GM23338 (cell line): ENCODE measurements at regions not wholly inside any gene's neighbourhood (a gene's known extent, or its start where the extent isn't known, plus 50 kb on each side); places are given as distances from the start of the nearest gene placed in this dataset.

Experiments used
- ATAC-seq: fragments of 200-7000 bp; cut with Tn5 transposase; 3 replicates; pipeline ENCODE4 v1.9.1; 2020
- DNase-seq: peaks from one replicate; pipeline ENCODE4 v3.0.0-alpha.2; 2015; ENCODE audit warnings: low spot score
- H2AFZ ChIP-seq: fragments of 200-600 bp; sonication (generic); 2 replicates; pipeline ENCODE4 v1.8.0; 2016; ENCODE audit warnings: antibody characterized with exemption, mild to moderate bottlenecking, moderate library complexity
- H3F3A ChIP-seq: fragments of 200-600 bp; sonication (generic); replicated peaks from 2 replicates; pipeline ENCODE4 v1.8.0; 2017; ENCODE audit warnings: antibody characterized with exemption, mixed run types, low read depth
- H3K27ac ChIP-seq: fragments of 200-600 bp; sonication (generic); 2 replicates; pipeline ENCODE4 v1.6.1; 2016; ENCODE audit warnings: low read depth
- H3K27me3 ChIP-seq: fragments of 200-600 bp; sonication (generic); 2 replicates; pipeline ENCODE4 v1.8.0; 2016; ENCODE audit warnings: mild to moderate bottlenecking, mixed run types, moderate library complexity; ENCODE audit not compliant: insufficient read depth
- H3K36me3 ChIP-seq: fragments of 200-600 bp; sonication (generic); 2 replicates; pipeline ENCODE4 v1.8.0; 2016; ENCODE audit warnings: mild to moderate bottlenecking; ENCODE audit not compliant: insufficient read depth
- H3K4me1 ChIP-seq: fragments of 200-600 bp; sonication (generic); 2 replicates; pipeline ENCODE4 v1.8.0; 2016; ENCODE audit warnings: mild to moderate bottlenecking, moderate library complexity; ENCODE audit not compliant: insufficient read depth
- H3K4me2 ChIP-seq: fragments of 200-600 bp; sonication (generic); 2 replicates; pipeline ENCODE4 v1.7.1; 2017; ENCODE audit warnings: mixed run types
- H3K4me3 ChIP-seq: fragments of 200-600 bp; sonication (generic); 2 replicates; pipeline ENCODE4 v1.6.1; 2016; ENCODE audit warnings: mixed run types
- H3K79me2 ChIP-seq: fragments of 200-600 bp; sonication (generic); replicated peaks from 2 replicates; pipeline ENCODE4 v1.8.0; 2017; ENCODE audit warnings: mild to moderate bottlenecking; ENCODE audit not compliant: insufficient read depth
- H3K9me2 ChIP-seq: fragments of 200-600 bp; sonication (generic); 2 replicates; pipeline ENCODE4 v1.8.0; 2017; ENCODE audit not compliant: insufficient read depth
- H4K20me1 ChIP-seq: fragments of 200-600 bp; sonication (generic); replicated peaks from 2 replicates; pipeline ENCODE4 v1.8.0; 2017; ENCODE audit warnings: mild to moderate bottlenecking; ENCODE audit not compliant: insufficient read depth
- H3K27ac Mint-ChIP-seq: 2 replicates; pipeline ENCODE4 v1.8.0; 2020; ENCODE audit warnings: inconsistent platforms, mild to moderate bottlenecking, moderate library complexity, mixed read lengths
- H3K27me3 Mint-ChIP-seq: 3 replicates; pipeline ENCODE4 v1.8.0; 2022; ENCODE audit warnings: low read depth, mild to moderate bottlenecking, moderate library complexity, mixed read lengths, inconsistent platforms; ENCODE audit not compliant: insufficient read depth, poor library complexity
- H3K36me3 Mint-ChIP-seq: 3 replicates; pipeline ENCODE4 v1.8.0; 2021; ENCODE audit warnings: low read depth, mild to moderate bottlenecking, inconsistent platforms, moderate library complexity, mixed read lengths
- H3K4me1 Mint-ChIP-seq: 3 replicates; pipeline ENCODE4 v1.8.0; 2020; ENCODE audit warnings: mild to moderate bottlenecking, inconsistent platforms, mixed read lengths
- H3K4me3 Mint-ChIP-seq: 3 replicates; pipeline ENCODE4 v1.8.0; 2021; ENCODE audit warnings: moderate library complexity, mild to moderate bottlenecking, inconsistent platforms, mixed read lengths
- H3K9me3 Mint-ChIP-seq: 3 replicates; pipeline ENCODE4 v1.8.0; 2020; ENCODE audit warnings: moderate library complexity, mild to moderate bottlenecking, inconsistent platforms, mixed read lengths
- CREB1 ChIP-seq: fragments of 250-450 bp; sonication (Bioruptor Pico); IDR thresholded peaks from 2 replicates; pipeline ENCODE4 v1.5.0; 2020; ENCODE audit warnings: low read depth, mild to moderate bottlenecking, moderate library complexity
- CTCF ChIP-seq, 2 experiments: fragments of 200-600 bp in 1 of 2; sonication (generic) in 1 of 2; conservative IDR thresholded peaks; 2 replicates each; pipeline versions ENCODE4 v1.5.1 to v1.6.1; 2016 to 2017; ENCODE audit warnings: antibody characterized with exemption in 2 of 2, low read depth in 2 of 2, mild to moderate bottlenecking in 2 of 2, moderate library complexity in 1 of 2
- EZH2 ChIP-seq: fragments of 200-600 bp; sonication (generic); IDR thresholded peaks from one replicate; pipeline ENCODE4 v1.8.0; 2017; ENCODE audit warnings: antibody characterized with exemption, mild to moderate bottlenecking, low read depth; ENCODE audit not compliant: unreplicated experiment
- EZH2phosphoT487 ChIP-seq: fragments of 200-600 bp; sonication (generic); IDR thresholded peaks from one replicate; pipeline ENCODE4 v1.8.1; 2018; ENCODE audit warnings: antibody characterized with exemption; ENCODE audit not compliant: unreplicated experiment
- JUNB ChIP-seq: IDR thresholded peaks from one replicate; pipeline ENCODE4 v1.6.1; 2016; ENCODE audit warnings: antibody characterized with exemption; ENCODE audit not compliant: unreplicated experiment
- NANOG ChIP-seq: IDR thresholded peaks from 2 replicates; pipeline ENCODE4 v1.6.1; 2016; ENCODE audit warnings: antibody characterized with exemption, borderline replicate concordance
- POLR2AphosphoS5 ChIP-seq: IDR thresholded peaks from 2 replicates; pipeline ENCODE4 v1.6.1; 2016; ENCODE audit warnings: antibody characterized with exemption, low read depth
- ZNF114 ChIP-seq: fragments of 250-450 bp; sonication (Bioruptor Pico); IDR thresholded peaks from 2 replicates; pipeline ENCODE4 v1.5.0; 2020; ENCODE audit warnings: mild to moderate bottlenecking, moderate library complexity
- ZNF462 ChIP-seq: fragments of 250-450 bp; sonication (Bioruptor Pico); IDR thresholded peaks from 2 replicates; pipeline ENCODE4 v1.5.0; 2020; ENCODE audit warnings: mild to moderate bottlenecking, moderate library complexity

DNA sequence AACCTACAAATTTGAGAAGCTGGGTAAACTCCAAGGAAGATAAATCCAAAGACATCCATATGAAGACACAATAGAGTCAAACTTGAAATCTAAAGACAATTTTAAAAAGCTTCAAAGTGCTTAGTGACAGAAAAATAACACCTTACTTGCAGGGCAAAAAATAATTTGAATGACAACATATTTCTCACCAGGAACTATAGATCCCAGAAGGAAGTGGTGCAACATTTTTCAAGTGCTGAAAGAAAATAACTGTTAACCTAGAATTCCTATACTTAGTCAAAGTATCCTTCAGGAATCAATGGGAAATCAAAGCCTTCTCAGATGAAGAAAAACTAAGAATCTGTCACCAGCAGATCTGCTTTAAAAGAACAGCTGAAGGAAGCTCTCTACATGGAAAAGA is 184.4 kb downstream of the HLX start:
- H3K4me3 ChIP-seq, result no peak overlapping the region
- no peaks in the 10 kb centered on the region for H3K4me1 ChIP-seq
- H3K27me3 ChIP-seq, result no peaks in the 10 kb centered on the region
- TF ChIP-seq NANOG, result no peak
- TF ChIP-seq JUNB, result no peak
- no peak for TF ChIP-seq ZNF462
- H3K4me3 Mint-ChIP-seq, result no peak overlapping the region
- no peaks in the 10 kb centered on the region for H3F3A ChIP-seq
- no peak overlapping the region for H2AFZ ChIP-seq
- H3K79me2 ChIP-seq, result no peaks in the 10 kb centered on the region
- no peaks in the 10 kb centered on the region for H3K9me2 ChIP-seq
- no peaks in the 10 kb centered on the region for H4K20me1 ChIP-seq
- peaks cover 6% of the 10 kb centered on the region for H3K27me3 Mint-ChIP-seq
- ATAC-seq, result no peak
- H3K4me1 Mint-ChIP-seq, result no peaks in the 10 kb centered on the region
- no peak for DNase-seq
- H3K4me2 ChIP-seq, result no peak overlapping the region
- no peaks in the 10 kb centered on the region for H3K9me3 Mint-ChIP-seq
- no peak overlapping the region for H3K27ac Mint-ChIP-seq
- no peaks in the 10 kb centered on the region for H3K36me3 Mint-ChIP-seq
- H3K27ac ChIP-seq, result no peak overlapping the region
- H3K36me3 ChIP-seq, result no peaks in the 10 kb centered on the region

- no peaks in the 10 kb centered on the region for H3K4me1 Mint-ChIP-seq
- H4K20me1 ChIP-seq, result no peaks in the 10 kb centered on the region
- H3K9me2 ChIP-seq, result no peaks in the 10 kb centered on the region
- H3K4me1 ChIP-seq, result no peaks in the 10 kb centered on the region
- H3K9me3 Mint-ChIP-seq, result no peaks in the 10 kb centered on the region
- H3K4me2 ChIP-seq, result no peak overlapping the region
- no peak overlapping the region for H3K27ac Mint-ChIP-seq
- DNase-seq (no peak), ATAC-seq (no peak)
- H3K4me3 Mint-ChIP-seq, result no peak overlapping the region
- no peak overlapping the region for H3K4me3 ChIP-seq
- no peaks in the 10 kb centered on the region for H3K27me3 ChIP-seq
- no peak overlapping the region for H3K27ac ChIP-seq
- H3K79me2 ChIP-seq, result no peaks in the 10 kb centered on the region
- H3F3A ChIP-seq, result no peaks in the 10 kb centered on the region
- no peaks in the 10 kb centered on the region for H3K36me3 Mint-ChIP-seq
- no peak overlapping the region for H2AFZ ChIP-seq
- H3K27me3 Mint-ChIP-seq, result peaks cover 6% of the 10 kb centered on the region
- no peaks in the 10 kb centered on the region for H3K36me3 ChIP-seq
- no peak for TF ChIP-seq CTCF (conservative IDR thresholded peaks at IDR 0.05; ENCODE audit: low read depth in 2 of 2)
- TF ChIP-seq EZH2, result no peak
- no peak for TF ChIP-seq ZNF114 (CRISPR knock-in tag)
- no peak for TF ChIP-seq POLR2AphosphoS5
- TF ChIP-seq CREB1 (CRISPR knock-in tag), result no peak
- TF ChIP-seq EZH2phosphoT487, result no peak
- no peak for TF ChIP-seq NANOG
Measured at GRCh38 chr1:221066351-221067001, 187.2 kb downstream of the HLX start.
